H1 (cell line): ENCODE measurements at regions not wholly inside any gene's neighbourhood (a gene's known extent, or its start where the extent isn't known, plus 50 kb on each side); places are given as distances from the start of the nearest gene placed in this dataset.

Experiments
- CTCF ChIA-PET: fragments of 300-600 bp; sonication (Branson Sonifier 250); formaldehyde crosslinking; loops from one replicate; lab custom pipeline; 2021; ENCODE audit not compliant: partially characterized antibody; lab: Charles Lee
- POLR2A ChIA-PET: fragments of 300-600 bp; sonication (Branson Sonifier 250); formaldehyde crosslinking; loops from one replicate; lab custom pipeline; 2021; ENCODE audit warnings: inconsistent platforms; ENCODE audit not compliant: partially characterized antibody; lab: Charles Lee
- DNase-seq, 2 experiments: peaks; one replicate each; pipeline versions ENCODE4 v3.0.0 to v3.0.0-alpha.2; 2010 to 2022; ENCODE audit warnings: low spot score in 2 of 2, low read depth in 1 of 2, mixed read lengths in 1 of 2
- FAIRE-seq: peaks from 2 replicates; lab custom pipeline; 2011; peaks lifted over from hg19 to GRCh38; lab: Jason Lieb, UNC
- H2AFZ ChIP-seq: 2 replicates; pipeline ENCODE4 v1.8.1; 2012; ENCODE audit warnings: low read length, inconsistent platforms
- H2AK5ac ChIP-seq: 2 replicates; pipeline ENCODE4 v1.6.1; 2013; ENCODE audit warnings: low read depth, low read length
- H2BK120ac ChIP-seq: replicated peaks from 2 replicates; pipeline ENCODE3; 2013; ENCODE audit warnings: low read depth, low read length, inconsistent platforms
- H2BK12ac ChIP-seq: 2 replicates; pipeline ENCODE4 v1.6.1; 2013; ENCODE audit warnings: low read depth, low read length
- H2BK15ac ChIP-seq: 2 replicates; pipeline ENCODE4 v1.6.1; 2013; ENCODE audit warnings: low read length
- H2BK20ac ChIP-seq: 2 replicates; pipeline ENCODE4 v1.6.1; 2013; ENCODE audit warnings: low read length
- H2BK5ac ChIP-seq: 2 replicates; pipeline ENCODE4 v1.6.1; 2013; ENCODE audit warnings: low read depth, low read length
- H3K14ac ChIP-seq: 2 replicates; pipeline ENCODE4 v1.6.1; 2013; ENCODE audit warnings: inconsistent platforms; ENCODE audit not compliant: insufficient read length
- H3K18ac ChIP-seq: 2 replicates; pipeline ENCODE4 v1.6.1; 2013; ENCODE audit warnings: low read length; ENCODE audit errors: extremely low read depth
- H3K23ac ChIP-seq: 2 replicates; pipeline ENCODE4 v1.6.1; 2013; ENCODE audit warnings: inconsistent platforms; ENCODE audit not compliant: insufficient read length
- H3K23me2 ChIP-seq: 2 replicates; pipeline ENCODE4 v1.6.1; 2013; ENCODE audit warnings: low read depth, low read length
- H3K27ac ChIP-seq: 2 replicates; pipeline ENCODE4 v1.6.1; 2011; ENCODE audit warnings: low read depth, low read length, inconsistent platforms
- H3K27me3 ChIP-seq, 4 experiments: replicated peaks in 1 of 4; 1 replicate in 1 of 4; 2 replicates in 3 of 4; pipeline versions ENCODE4 v1.6.1 to v1.8.1; 2011 to 2013; ENCODE audit warnings: low read length in 3 of 4, mild to moderate bottlenecking in 3 of 4, inconsistent platforms in 2 of 4, mixed read lengths in 2 of 4, moderate library complexity in 1 of 4; ENCODE audit not compliant: control insufficient read depth in 3 of 4, insufficient read depth in 3 of 4; ENCODE audit errors: extremely low read depth in 1 of 4
- H3K36me3 ChIP-seq, 4 experiments: 2 replicates each; pipeline versions ENCODE4 v1.6.1 to v1.8.1; 2011 to 2013; ENCODE audit warnings: mild to moderate bottlenecking in 4 of 4, low read length in 3 of 4, moderate library complexity in 2 of 4, control low read depth in 1 of 4, inconsistent platforms in 1 of 4; ENCODE audit not compliant: insufficient read depth in 4 of 4, control insufficient read depth in 2 of 4
- H3K4ac ChIP-seq: replicated peaks from 2 replicates; pipeline ENCODE3; 2013; ENCODE audit warnings: low read length, low read depth, mixed read lengths, inconsistent platforms; ENCODE audit not compliant: insufficient read length
- H3K4me1 ChIP-seq, 4 experiments: replicated peaks in 1 of 4; 1 replicate in 1 of 4; 2 replicates in 3 of 4; pipeline versions ENCODE4 v1.6.1 to v1.8.1; 2011 to 2013; ENCODE audit warnings: low read length in 3 of 4, inconsistent platforms in 2 of 4, mixed read lengths in 1 of 4; ENCODE audit not compliant: insufficient read depth in 4 of 4, control insufficient read depth in 3 of 4
- H3K4me2 ChIP-seq, 2 experiments: 2 replicates each; pipeline versions ENCODE4 v1.6.1 to v1.8.1; 2011 to 2013; ENCODE audit warnings: low read depth in 2 of 2, low read length in 2 of 2, control low read depth in 1 of 2, inconsistent platforms in 1 of 2, mild to moderate bottlenecking in 1 of 2; ENCODE audit not compliant: insufficient read depth in 1 of 2
- H3K4me3 ChIP-seq, 4 experiments: fragments of 200-600, 300-600 bp in 1 of 4; sonication (generic), shearing (Covaris generic), sonication (Bioruptor Twin) in 1 of 4; 2 replicates each; pipeline versions ENCODE4 v1.5.1 to v1.8.1; 2011 to 2016; ENCODE audit warnings: low read length in 4 of 4, low read depth in 3 of 4, control low read depth in 2 of 4, inconsistent platforms in 2 of 4, mild to moderate bottlenecking in 2 of 4, mixed read lengths in 1 of 4, moderate library complexity in 1 of 4; ENCODE audit not compliant: insufficient read depth in 2 of 4; ENCODE audit errors: extremely low read depth in 1 of 4
- H3K56ac ChIP-seq: replicated peaks from 2 replicates; pipeline ENCODE3; 2013; ENCODE audit warnings: low read depth, mild to moderate bottlenecking, mixed read lengths, low read length, inconsistent platforms; ENCODE audit not compliant: insufficient read length
- H3K79me1 ChIP-seq: 2 replicates; pipeline ENCODE4 v1.6.1; 2013; ENCODE audit warnings: low read depth, low read length, control low read depth
- H3K79me2 ChIP-seq, 2 experiments: 2 replicates each; pipeline versions ENCODE4 v1.6.1 to v1.8.1; 2012 to 2013; ENCODE audit warnings: low read length in 2 of 2, mild to moderate bottlenecking in 2 of 2, inconsistent platforms in 1 of 2; ENCODE audit not compliant: insufficient read depth in 2 of 2, control insufficient read depth in 1 of 2
- H3K9ac ChIP-seq, 4 experiments: replicated peaks in 1 of 4; 1 replicate in 1 of 4; 2 replicates in 3 of 4; pipeline versions ENCODE4 v1.6.1 to v1.8.1; 2011 to 2013; ENCODE audit warnings: low read depth in 3 of 4, low read length in 3 of 4, control low read depth in 2 of 4, mild to moderate bottlenecking in 2 of 4, moderate library complexity in 2 of 4, inconsistent platforms in 1 of 4; ENCODE audit errors: extremely low read depth in 1 of 4
- H3K9me3 ChIP-seq, 2 experiments: 2 replicates each; pipeline versions ENCODE4 v1.6.1 to v1.8.1; 2012 to 2013; ENCODE audit warnings: mild to moderate bottlenecking in 2 of 2, moderate library complexity in 2 of 2, control low read depth in 1 of 2, inconsistent platforms in 1 of 2, low read depth in 1 of 2, low read length in 1 of 2, mixed read lengths in 1 of 2; ENCODE audit not compliant: insufficient read depth in 2 of 2
- H4K20me1 ChIP-seq, 2 experiments: replicated peaks in 1 of 2; 2 replicates each; pipeline versions ENCODE3 to v1.8.1; 2011 to 2013; ENCODE audit warnings: inconsistent platforms in 2 of 2, low read length in 2 of 2, mild to moderate bottlenecking in 1 of 2; ENCODE audit not compliant: insufficient read depth in 2 of 2, control insufficient read depth in 1 of 2
- H4K5ac ChIP-seq: 2 replicates; pipeline ENCODE4 v1.6.1; 2013; ENCODE audit warnings: low read length, low read depth, mixed read lengths, inconsistent platforms; ENCODE audit not compliant: insufficient read length
- H4K8ac ChIP-seq: 2 replicates; pipeline ENCODE4 v1.8.0; 2013; ENCODE audit warnings: mild to moderate bottlenecking, moderate library complexity, low read length, inconsistent platforms; ENCODE audit not compliant: insufficient read depth; ENCODE audit errors: extremely low read depth
- H4K91ac ChIP-seq: replicated peaks from 2 replicates; pipeline ENCODE3; 2013; ENCODE audit warnings: low read length, mixed read lengths, inconsistent platforms; ENCODE audit not compliant: insufficient read length
- ATF3 ChIP-seq: IDR thresholded peaks from 2 replicates; pipeline ENCODE4 v1.6.1; 2011; ENCODE audit warnings: low read depth, mild to moderate bottlenecking, low read length; ENCODE audit not compliant: insufficient read depth
- CBX5 ChIP-seq: fragments of 300-800, 300-1000 bp; sonication (generic); IDR thresholded peaks from 2 replicates; pipeline ENCODE4 v1.7.1; 2016; ENCODE audit warnings: antibody characterized with exemption, low read length, low read depth
- CEBPB ChIP-seq: IDR thresholded peaks from 2 replicates; pipeline ENCODE4 v1.6.1; 2012; ENCODE audit warnings: low read depth, low read length
- CHD2 ChIP-seq: IDR thresholded peaks from 2 replicates; pipeline ENCODE4 v1.6.1; 2012; ENCODE audit warnings: low read length, improper control_type of control experiment
- E2F6 ChIP-seq: IDR thresholded peaks from 2 replicates; pipeline ENCODE4 v1.6.1; 2012; ENCODE audit warnings: inconsistent platforms
- GABPA ChIP-seq: IDR thresholded peaks from 2 replicates; pipeline ENCODE4 v1.6.1; 2011; ENCODE audit warnings: mild to moderate bottlenecking, low read length, moderate library complexity, borderline replicate concordance; ENCODE audit not compliant: insufficient read depth
- HDAC2 ChIP-seq, 2 experiments: fragments of 300-600 bp in 1 of 2; sonication (generic) in 1 of 2; IDR thresholded peaks; 2 replicates each; pipeline ENCODE4 v1.6.1; 2011 to 2012; ENCODE audit warnings: low read depth in 2 of 2, low read length in 2 of 2, mild to moderate bottlenecking in 2 of 2, moderate library complexity in 2 of 2, borderline replicate concordance in 1 of 2, inconsistent platforms in 1 of 2
- KDM4A ChIP-seq: IDR thresholded peaks from one replicate; pipeline ENCODE4 v1.7.1; 2012; ENCODE audit warnings: low read depth, mild to moderate bottlenecking, moderate library complexity, low read length, inconsistent platforms; ENCODE audit not compliant: severe bottlenecking
- MAX ChIP-seq: IDR thresholded peaks from 2 replicates; pipeline ENCODE4 v1.6.1; 2012; ENCODE audit warnings: inconsistent platforms
- RAD21 ChIP-seq, 2 experiments: IDR thresholded peaks in 1 of 2; conservative IDR thresholded peaks in 1 of 2; 2 replicates each; pipeline ENCODE4 v1.6.1; 2011; ENCODE audit warnings: low read depth in 2 of 2, low read length in 2 of 2, improper control_type of control experiment in 1 of 2, inconsistent platforms in 1 of 2, mild to moderate bottlenecking in 1 of 2, moderate library complexity in 1 of 2
- RXRA ChIP-seq: IDR thresholded peaks from 2 replicates; pipeline ENCODE4 v1.6.1; 2011; ENCODE audit warnings: low read depth, mild to moderate bottlenecking, low read length, moderate library complexity; ENCODE audit not compliant: insufficient read depth
- SAP30 ChIP-seq: fragments of 300-600 bp; sonication (generic); IDR thresholded peaks from 2 replicates; pipeline ENCODE4 v1.7.1; 2012; ENCODE audit warnings: low read length, moderate library complexity, mild to moderate bottlenecking, inconsistent platforms; ENCODE audit not compliant: insufficient read depth, insufficient replicate concordance
- WGBS, 2 experiments: shearing (Covaris generic) in 1 of 2; methylation state at CpG; one replicate each; pipeline versions ENCODE4 v1.1.6 to v1.1.7; 2013 to 2015; ENCODE audit warnings: low lambda C conversion rate in 2 of 2, mixed read lengths in 2 of 2, inconsistent platforms in 1 of 2, low coverage in 1 of 2, missing lambda C conversion rate in 1 of 2; ENCODE audit not compliant: insufficient replicate concordance in 2 of 2, insufficient coverage in 1 of 2, insufficient read length in 1 of 2; ENCODE audit errors: extremely low coverage in 1 of 2, missing lambda C conversion rate in 1 of 2; 5-methylcytosine and 5-hydroxymethylcytosine counted together

GRCh38 chr2:67706082-67706481 lies 308.9 kb downstream of the ETAA1 start:
- Histone ChIP-seq H3K79me1 (no peaks in the 10 kb centered on the region), H4K20me1 (no peaks in the 10 kb centered on the region), H2BK15ac (no peak overlapping the region), H2BK120ac (no peak overlapping the region), H3K4me1 (no peaks in the 10 kb centered on the region), H2AK5ac (no peak overlapping the region), H2BK12ac (no peak overlapping the region), H3K27ac (no peak overlapping the region), H3K4me2 (no peak overlapping the region), H3K4ac (no peak overlapping the region), H2BK5ac (no peak overlapping the region), H3K79me2 (no peaks in the 10 kb centered on the region), H3K4me3 (no peak overlapping the region), H3K23me2 (no peaks in the 10 kb centered on the region), H3K23ac (no peak overlapping the region), H3K18ac (no peak overlapping the region), H4K8ac (no peak overlapping the region), H3K56ac (no peak overlapping the region), H4K91ac (no peak overlapping the region), H3K27me3 (peaks cover 0 to 1% (median 0%) of the 10 kb centered on the region in 4 experiments; a peak in 1 of 7 replicates), H4K5ac (no peak overlapping the region), H2BK20ac (no peak overlapping the region), H3K36me3 (no peaks in the 10 kb centered on the region), H3K9ac (no peak overlapping the region), H3K14ac (no peak overlapping the region), H3K9me3 (no peaks in the 10 kb centered on the region), H2AFZ (no peak overlapping the region)
- ChIA-PET POLR2A (interaction anchor here (1.3 kb wide), 1 partner anchor 11 kb away, joined by 3 read pairs; no protein-coding TSS in a partner anchor), CTCF (no interaction called here)
- 86% methylated on average over 3 of the region's 3 CpGs; no CpG with 5 or more reads in 1 of the 2 experiments for WGBS, 2 experiments
- FAIRE-seq (no peak), DNase-seq (no peak)
- no peak for TF ChIP-seq RAD21 (IDR thresholded peaks at IDR 0.05 in 1 of 2, conservative IDR thresholded peaks at IDR 0.05 in 1 of 2; ENCODE audit: low read depth in 2 of 2, low read length in 2 of 2)
- no peak for TF ChIP-seq CBX5
- TF ChIP-seq E2F6, result no peak
- no peak for TF ChIP-seq GABPA
- TF ChIP-seq CEBPB, result no peak
- TF ChIP-seq RXRA, result no peak
- no peak for TF ChIP-seq HDAC2 (IDR thresholded peaks at IDR 0.05; ENCODE audit: borderline replicate concordance in 1 of 2, low read depth in 2 of 2, low read length in 2 of 2)
- TF ChIP-seq SAP30, result no peak
- no peak for TF ChIP-seq MAX
- TF ChIP-seq CHD2, result no peak
- TF ChIP-seq KDM4A, result no peak
- TF ChIP-seq ATF3, result no peak
